Psoas muscle (tissue), 7 donors: ENCODE measurements at regions not wholly inside any gene's neighbourhood (a gene's known extent, or its start where the extent isn't known, plus 50 kb on each side); places are given as distances from the start of the nearest gene placed in this dataset.
A peak's percentile ranks its signal among the peaks of the same experiment; 100 is the strongest.

Experiments used
- ATAC-seq, 4 donors: fragments of 200-7000 bp; cut with Tn5 transposase; one replicate each; pipeline ENCODE4 v1.9.1; 2020; ENCODE audit warnings: moderate library complexity in 3 of 4, mild to moderate bottlenecking in 2 of 4
- DNase-seq, 2 donors: peaks; one replicate each; pipeline ENCODE4 v3.0.0-alpha.2; 2020
- H3K27ac ChIP-seq: fragments of 200-600 bp; one replicate; pipeline ENCODE4 v1.8.0; 2022
- H3K27me3 ChIP-seq, 3 donors: fragments of 200-600 bp in 1 of 3; one replicate each; pipeline versions ENCODE4 v1.6.1 to v1.8.0; 2013 to 2022; ENCODE audit warnings: low read length in 2 of 3, mild to moderate bottlenecking in 2 of 3, moderate library complexity in 1 of 3; ENCODE audit not compliant: insufficient read depth in 3 of 3
- H3K36me3 ChIP-seq, 2 donors: fragments of 200-600 bp in 1 of 2; one replicate each; pipeline versions ENCODE4 v1.6.1 to v1.8.0; 2013 to 2022; ENCODE audit warnings: low read depth in 1 of 2, mild to moderate bottlenecking in 1 of 2, moderate library complexity in 1 of 2; ENCODE audit not compliant: insufficient read depth in 1 of 2
- H3K4me1 ChIP-seq: fragments of 200-600 bp; one replicate; pipeline ENCODE4 v1.8.0; 2022
- H3K4me3 ChIP-seq: fragments of 200-600 bp; one replicate; pipeline ENCODE4 v1.8.0; 2022; ENCODE audit warnings: mild to moderate bottlenecking
- H3K9me3 ChIP-seq: fragments of 200-600 bp; one replicate; pipeline ENCODE4 v1.8.0; 2022
- WGBS, 3 donors: extraction: QIAGEN DNeasy Blood & Tissue Kit; methylation state at CpG; one replicate each; pipeline versions ENCODE4 v1.1.6 to v1.1.7; 2013; 5-methylcytosine and 5-hydroxymethylcytosine counted together
- intact Hi-C, 2 donors: fragments of 100-400 bp; cut with DNase I; formaldehyde crosslinking; loops; one replicate each; pipeline versions ENCODE4 v1.11.0 to v1.14.2; 2022
- TF ChIP-seq, protein P1 (sequence below): fragments of 200-600 bp; IDR thresholded peaks from one replicate; pipeline ENCODE4 v1.8.0; 2022; ENCODE audit warnings: antibody characterized with exemption
- donor health status: healthy with polysubstance abuse.
- donor health status: DM: no; HTN: no; CAD: no; lungs with moderate emphysema.
- donor health status: Bipolar disorder and iron deficiency.
- donor health status: healthy.
- donor health status: DM: yes; HTN: yes; CAD: no.
- donor health status: DM: no; HTN: no; CAD: no.
- donor health status: DM: yes; HTN: yes; CAD: no.

DNA sequence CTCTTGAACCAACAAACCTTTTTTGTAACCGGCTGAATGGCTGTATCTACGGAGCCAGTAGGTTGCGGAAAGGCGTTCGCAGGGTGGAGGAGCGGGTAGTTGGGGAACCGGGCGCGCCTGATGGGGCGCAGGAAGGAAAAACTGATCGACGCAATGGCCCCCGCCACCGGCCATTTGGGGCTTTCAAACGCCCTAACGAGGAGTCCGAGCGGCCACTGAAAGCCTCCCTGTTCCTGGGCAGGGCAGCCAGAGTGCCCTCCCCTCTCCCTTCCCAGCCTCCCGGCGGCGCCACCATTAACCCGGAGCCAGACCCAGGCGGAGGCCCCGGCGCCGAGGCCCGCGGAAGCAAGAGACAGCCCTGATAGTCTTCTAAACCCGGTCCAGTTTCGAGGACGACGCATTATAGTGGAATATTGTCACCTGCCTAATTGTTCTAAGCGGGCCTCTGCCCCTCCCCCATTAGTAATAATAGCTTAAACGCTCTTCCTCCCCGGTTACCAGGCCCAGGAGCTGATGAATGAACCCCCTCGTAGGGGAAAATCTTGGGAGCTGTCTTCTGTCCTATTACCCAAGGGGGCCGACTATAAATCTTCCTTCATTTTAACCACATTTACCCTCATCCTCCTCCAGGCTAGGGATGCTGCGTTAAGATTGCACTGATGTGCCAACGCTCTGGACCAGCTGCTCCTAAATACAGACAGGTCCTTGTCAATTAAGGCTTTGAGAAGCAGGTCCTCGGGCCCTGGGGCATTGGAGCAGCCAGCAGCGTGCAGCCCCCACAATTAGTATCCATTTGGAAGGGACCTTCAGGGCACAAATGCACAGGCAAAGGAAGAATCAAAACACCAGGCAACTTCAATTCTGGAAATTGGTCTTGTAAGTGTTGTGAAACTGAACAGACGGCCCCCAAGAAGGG is 61.6 kb upstream of the TMEM33 start:
- Histone ChIP-seq H3K36me3 (no peaks in the 10 kb centered on the region), H3K27ac (no peak overlapping the region), H3K4me3 (peak overlapping the region; percentile 15), H3K9me3 (no peaks in the 10 kb centered on the region), H3K27me3 (peaks cover 6 to 83% (median 21%) of the 10 kb centered on the region in 3 donors), H3K4me1 (no peaks in the 10 kb centered on the region)
- ATAC-seq (no peak), DNase-seq (no peak)
- intact Hi-C loops: no loop called here
- TF ChIP-seq, protein P1, sequence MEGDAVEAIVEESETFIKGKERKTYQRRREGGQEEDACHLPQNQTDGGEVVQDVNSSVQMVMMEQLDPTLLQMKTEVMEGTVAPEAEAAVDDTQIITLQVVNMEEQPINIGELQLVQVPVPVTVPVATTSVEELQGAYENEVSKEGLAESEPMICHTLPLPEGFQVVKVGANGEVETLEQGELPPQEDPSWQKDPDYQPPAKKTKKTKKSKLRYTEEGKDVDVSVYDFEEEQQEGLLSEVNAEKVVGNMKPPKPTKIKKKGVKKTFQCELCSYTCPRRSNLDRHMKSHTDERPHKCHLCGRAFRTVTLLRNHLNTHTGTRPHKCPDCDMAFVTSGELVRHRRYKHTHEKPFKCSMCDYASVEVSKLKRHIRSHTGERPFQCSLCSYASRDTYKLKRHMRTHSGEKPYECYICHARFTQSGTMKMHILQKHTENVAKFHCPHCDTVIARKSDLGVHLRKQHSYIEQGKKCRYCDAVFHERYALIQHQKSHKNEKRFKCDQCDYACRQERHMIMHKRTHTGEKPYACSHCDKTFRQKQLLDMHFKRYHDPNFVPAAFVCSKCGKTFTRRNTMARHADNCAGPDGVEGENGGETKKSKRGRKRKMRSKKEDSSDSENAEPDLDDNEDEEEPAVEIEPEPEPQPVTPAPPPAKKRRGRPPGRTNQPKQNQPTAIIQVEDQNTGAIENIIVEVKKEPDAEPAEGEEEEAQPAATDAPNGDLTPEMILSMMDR: no peak
- 9 to 17% (median 12%) methylated on average over 41 to 42 of the region's 42 CpGs for WGBS, 3 donors

DNA sequence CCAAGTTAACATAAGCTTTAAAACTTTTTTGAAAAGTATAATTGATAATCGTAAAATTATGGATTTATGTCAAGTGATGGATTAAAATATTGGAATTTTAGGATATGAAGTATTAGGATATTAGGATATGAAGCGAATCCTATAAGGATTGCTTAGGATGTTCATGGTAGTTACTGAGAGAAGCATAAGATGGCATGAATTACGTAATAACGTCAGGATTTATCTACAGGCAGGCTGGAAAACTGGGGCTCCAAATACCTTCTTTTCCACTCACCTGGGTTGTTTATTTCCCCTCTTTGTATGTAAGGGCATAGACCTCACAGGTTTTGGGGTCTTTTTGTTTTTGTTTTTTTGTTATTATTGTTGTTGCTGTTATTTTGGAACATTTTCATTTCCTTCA is 65.2 kb upstream of the TMEM33 start:
- no peak overlapping the region for H3K4me3 ChIP-seq
- H3K4me1 ChIP-seq: no peaks in the 10 kb centered on the region
- ATAC-seq (no peak), DNase-seq (no peak)
- no peak overlapping the region for H3K27ac ChIP-seq
- no peaks in the 10 kb centered on the region for H3K9me3 ChIP-seq
- intact Hi-C loops: no loop called here
- TF ChIP-seq, protein P1: no peak
- peaks cover 8 to 76% (median 34%) of the 10 kb centered on the region in 3 donors for H3K27me3 ChIP-seq
- 52 to 77% (median 70%) methylated on average over 4 of the region's 4 CpGs for WGBS, 3 donors
- no peaks in the 10 kb centered on the region for H3K36me3 ChIP-seq

DNA sequence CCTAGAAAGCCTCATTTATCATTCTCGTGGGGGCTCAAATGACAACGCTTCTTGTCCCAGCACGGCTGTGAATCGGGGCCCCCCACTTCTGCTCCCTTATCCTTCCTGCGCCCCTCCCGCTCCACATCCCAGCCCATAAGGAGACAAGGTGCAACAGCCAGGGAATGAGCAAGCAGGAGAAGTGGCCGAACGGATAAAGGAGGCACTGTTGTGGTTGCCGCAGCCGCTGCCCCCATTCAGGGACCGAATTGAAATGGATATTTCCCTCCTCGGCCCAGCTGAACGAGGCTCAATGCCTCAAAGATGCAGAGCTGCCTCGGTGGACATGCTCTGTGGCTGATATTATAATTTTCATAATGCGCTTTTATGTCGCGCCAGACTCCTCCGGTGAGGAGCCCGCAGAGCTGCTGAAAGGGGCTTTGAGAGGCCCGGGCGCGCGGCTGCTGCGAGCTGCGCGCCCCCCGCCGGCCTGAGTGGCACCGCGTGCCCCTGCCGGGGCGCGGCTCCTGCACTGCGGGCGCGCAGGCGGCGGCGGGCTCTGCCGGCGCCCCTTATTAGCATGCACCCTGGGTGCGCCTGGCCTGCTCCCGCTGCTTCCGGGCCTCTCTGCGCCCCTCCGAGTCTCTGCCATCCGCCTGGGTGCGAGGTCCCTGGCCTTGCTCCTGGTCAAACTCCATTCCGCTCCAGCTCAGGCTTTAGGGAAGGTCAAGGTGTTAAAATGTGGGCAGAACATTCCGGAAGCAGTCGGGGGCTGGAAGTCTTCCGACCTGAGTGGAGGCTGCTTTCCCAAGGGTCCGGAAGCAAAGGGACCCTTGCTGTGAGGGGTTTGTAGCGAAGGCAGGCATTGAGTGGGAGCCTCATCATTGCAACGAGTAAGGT is 68.2 kb upstream of the TMEM33 start:
- H3K27me3 ChIP-seq: peaks cover 8 to 72% (median 27%) of the 10 kb centered on the region in 3 donors
- H3K4me1 ChIP-seq: no peaks in the 10 kb centered on the region
- intact Hi-C loops: no loop called here
- TF ChIP-seq, protein P1: no peak
- ATAC-seq (no peak), DNase-seq (no peak)
- H3K36me3 ChIP-seq: no peaks in the 10 kb centered on the region
- H3K4me3 ChIP-seq: no peak overlapping the region
- WGBS, 3 donors: 4 to 5% (median 5%) methylated on average over 49 to 55 of the region's 55 CpGs
- H3K27ac ChIP-seq: no peak overlapping the region
- H3K9me3 ChIP-seq: no peaks in the 10 kb centered on the region

DNA sequence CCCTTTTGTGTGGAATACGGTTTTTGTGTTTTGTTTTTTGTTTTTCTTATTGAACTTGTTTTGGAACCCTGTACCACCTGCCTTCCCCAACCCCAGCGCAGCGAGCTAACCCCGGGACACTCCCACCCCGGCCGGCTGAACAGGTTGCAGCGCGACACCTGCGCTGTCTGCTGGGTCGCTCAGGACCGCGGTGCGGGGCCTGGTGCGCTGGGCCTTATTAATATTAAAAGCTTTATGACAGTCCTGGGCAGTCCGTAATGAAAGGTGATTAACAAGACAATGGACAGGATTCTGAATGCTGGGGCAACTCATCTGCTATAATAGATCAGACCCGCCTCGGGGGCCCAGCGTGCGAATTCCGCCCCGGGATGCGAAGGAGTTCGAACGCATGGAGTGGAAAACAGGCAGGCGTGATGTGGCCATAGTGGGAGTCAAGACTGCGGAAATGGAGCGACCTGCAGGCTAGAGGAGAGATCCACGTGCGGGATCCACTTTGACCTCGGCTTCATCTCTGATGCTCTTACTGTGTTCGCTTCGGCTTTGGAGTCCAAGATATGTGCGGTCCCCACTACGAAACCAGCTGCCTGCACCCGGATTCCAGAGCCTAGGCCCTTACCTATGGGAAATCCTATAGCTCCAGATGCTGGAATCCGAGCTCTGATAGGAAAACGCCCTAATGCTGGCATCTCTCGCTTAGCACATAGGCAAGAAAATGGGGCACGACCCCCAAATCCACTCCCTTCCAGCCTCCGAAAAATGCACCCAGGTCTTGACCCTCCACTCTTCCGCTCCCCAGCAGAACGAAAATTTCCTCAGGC is 69.0 kb upstream of the TMEM33 start:
- Histone ChIP-seq H3K36me3 (no peaks in the 10 kb centered on the region), H3K4me1 (no peaks in the 10 kb centered on the region), H3K27ac (no peak overlapping the region), H3K4me3 (no peak overlapping the region), H3K27me3 (peaks cover 8 to 71% (median 27%) of the 10 kb centered on the region in 3 donors), H3K9me3 (no peaks in the 10 kb centered on the region)
- intact Hi-C loops: no loop called here
- TF ChIP-seq, protein P1: no peak
- ATAC-seq (no peak), DNase-seq (no peak)
- 4 to 6% (median 6%) methylated on average over 42 of the region's 42 CpGs for WGBS, 3 donors
